ENCODE measurements at regions not wholly inside any gene's neighbourhood (a gene's known extent, or its start where the extent isn't known, plus 50 kb on each side); places are given as distances from the start of the nearest gene placed in this dataset. TPM values are rescaled to one million over a fixed set of nuclear protein-coding genes. Genes with fewer than 3 reads are reported as not detected.

GRCh38 chr13:99624936-99625540 is 123.8 kb downstream of the TM9SF2 start:
- no peak overlapping the region for H3K9ac ChIP-seq (ENCODE audit: low read depth in 2 of 2, low read length in 2 of 2)
- intact Hi-C loops (cut with DNase I), result no loop called here
- no peaks in the 10 kb centered on the region for H3K9me3 ChIP-seq
- H3K4me1 ChIP-seq, result no peaks in the 10 kb centered on the region
- DNase-seq, result no peak
- no peaks in the 10 kb centered on the region for H3K36me3 ChIP-seq
- no peak overlapping the region for H3K4me3 ChIP-seq
- TF ChIP-seq CTCF (IDR thresholded peaks at IDR 0.05), result no peak
- H3K27ac ChIP-seq, result no peak overlapping the region
- H3K27me3 ChIP-seq, result no peaks in the 10 kb centered on the region

GRCh38 chr13:99620806-99621205 is 119.5 kb downstream of the TM9SF2 start:
- intact Hi-C loops (cut with DNase I), result no loop called here
- Histone ChIP-seq H3K27ac (no peak overlapping the region), H3K4me3 (no peak overlapping the region), H3K9me3 (no peaks in the 10 kb centered on the region), H3K27me3 (no peaks in the 10 kb centered on the region), H3K9ac (ENCODE audit: low read depth in 2 of 2, low read length in 2 of 2) (no peak overlapping the region), H3K4me1 (no peaks in the 10 kb centered on the region), H3K36me3 (no peaks in the 10 kb centered on the region)
- TF ChIP-seq CTCF (IDR thresholded peaks at IDR 0.05), result no peak
- no peak for DNase-seq

- no peak for DNase-seq
- H3K36me3 ChIP-seq, result no peaks in the 10 kb centered on the region
- H3K9ac ChIP-seq (ENCODE audit: low read depth in 2 of 2, low read length in 2 of 2), result no peak overlapping the region
- no peaks in the 10 kb centered on the region for H3K27me3 ChIP-seq
- no peaks in the 10 kb centered on the region for H3K9me3 ChIP-seq
- TF ChIP-seq CTCF (IDR thresholded peaks at IDR 0.05), result no peak
- intact Hi-C loops (cut with DNase I), result loop anchor here (10.0 kb wide), 1 partner anchor 174 kb away; no protein-coding TSS in a partner anchor
- no peak overlapping the region for H3K27ac ChIP-seq
- no peaks in the 10 kb centered on the region for H3K4me1 ChIP-seq
- no peak overlapping the region for H3K4me3 ChIP-seq
Observed at GRCh38 chr13:99619207-99619606, 117.9 kb downstream of the TM9SF2 start.

GRCh38 chr13:99617474-99618255 is 116.4 kb downstream of the TM9SF2 start:
- H3K27me3 ChIP-seq, result no peaks in the 10 kb centered on the region
- no peak overlapping the region for H3K27ac ChIP-seq
- no peaks in the 10 kb centered on the region for H3K36me3 ChIP-seq
- no peak overlapping the region for H3K4me3 ChIP-seq
- no peak overlapping the region for H3K9ac ChIP-seq (ENCODE audit: low read depth in 2 of 2, low read length in 2 of 2)
- no peaks in the 10 kb centered on the region for H3K4me1 ChIP-seq
- intact Hi-C loops (cut with DNase I), result loop anchor here (10.0 kb wide), 1 partner anchor 173 kb away; no protein-coding TSS in a partner anchor
- DNase-seq, result peak; percentile 50
- no peaks in the 10 kb centered on the region for H3K9me3 ChIP-seq
- peak; percentile 33 for TF ChIP-seq CTCF (IDR thresholded peaks at IDR 0.05)

- intact Hi-C loops (cut with DNase I), result loop anchor here (10.0 kb wide), 1 partner anchor 170 kb away; no protein-coding TSS in a partner anchor
- H3K27ac ChIP-seq, result no peak overlapping the region
- no peak overlapping the region for H3K9ac ChIP-seq (ENCODE audit: low read depth in 2 of 2, low read length in 2 of 2)
- no peaks in the 10 kb centered on the region for H3K36me3 ChIP-seq
- H3K4me3 ChIP-seq, result no peak overlapping the region
- no peaks in the 10 kb centered on the region for H3K9me3 ChIP-seq
- no peaks in the 10 kb centered on the region for H3K27me3 ChIP-seq
- H3K4me1 ChIP-seq, result no peaks in the 10 kb centered on the region
- no peak for TF ChIP-seq CTCF (IDR thresholded peaks at IDR 0.05)
- DNase-seq, result no peak
Observed at GRCh38 chr13:99614465-99614885, 113.2 kb downstream of the TM9SF2 start.

Small RNA genes lying in the stretch of these regions (microRNA-seq; reads per million reads assigned to microRNA genes)
- gene MIR4306, result not detected
